Epithelial cell of prostate (primary cell): ENCODE measurements at regions not wholly inside any gene's neighbourhood (a gene's known extent, or its start where the extent isn't known, plus 50 kb on each side); places are given as distances from the start of the nearest gene placed in this dataset.

Source experiments
- DNase-seq: peaks from one replicate; pipeline ENCODE4 v3.0.0-alpha.2; 2011; ENCODE audit warnings: low read depth, low spot score
- H3K27ac ChIP-seq: fragments of 450-650 bp; 2 replicates; pipeline ENCODE4 v1.5.1; 2017; ENCODE audit warnings: mild to moderate bottlenecking

- no peak overlapping the region for H3K27ac ChIP-seq
- no peak for DNase-seq
Measured at GRCh38 chr14:99347561-99347960, 75.6 kb upstream of the BCL11B start.

DNA sequence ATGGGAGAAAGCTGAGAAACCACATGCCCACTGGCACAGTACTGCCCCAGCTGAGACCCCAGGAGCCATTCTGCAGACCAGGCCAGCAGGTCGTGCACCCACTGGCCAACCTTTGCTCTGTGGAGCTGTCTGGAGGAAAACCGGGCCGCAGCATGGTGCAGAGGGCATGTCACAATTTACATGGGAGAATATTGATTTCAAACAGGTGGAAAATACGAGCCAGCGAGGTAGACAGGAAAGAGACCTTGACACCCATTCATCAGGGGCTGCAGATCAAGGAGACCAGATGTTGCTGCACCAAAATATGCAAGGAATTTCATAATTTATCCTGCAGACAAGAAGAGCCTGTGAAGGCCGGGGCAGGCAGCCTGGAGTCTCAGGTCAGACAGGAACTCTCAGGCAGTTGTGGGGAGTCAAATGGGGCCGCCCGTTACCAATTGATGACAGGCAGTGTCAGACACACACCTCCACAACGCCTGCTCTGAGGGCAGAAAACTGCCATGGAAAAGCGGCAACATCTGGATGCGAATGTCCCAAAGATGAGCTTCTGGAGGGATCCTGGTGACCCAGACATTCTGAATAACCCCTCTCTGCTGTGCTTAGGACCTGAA lies 74.6 kb upstream of the BCL11B start:
- H3K27ac ChIP-seq, result no peak overlapping the region
- no peak for DNase-seq

GRCh38 chr14:99345472-99345871 lies 73.5 kb upstream of the BCL11B start:
- H3K27ac ChIP-seq, result no peak overlapping the region
- DNase-seq, result no peak

- DNase-seq, result no peak
- no peak overlapping the region for H3K27ac ChIP-seq
Measured at GRCh38 chr14:99344051-99344758, 72.2 kb upstream of the BCL11B start.

- no peak overlapping the region for H3K27ac ChIP-seq
- DNase-seq, result no peak
Measured at GRCh38 chr14:99342906-99343305, 70.9 kb upstream of the BCL11B start.

- DNase-seq, result no peak
- H3K27ac ChIP-seq, result no peak overlapping the region
Measured at GRCh38 chr14:99342204-99342603, 70.2 kb upstream of the BCL11B start.

- H3K27ac ChIP-seq, result no peak overlapping the region
- DNase-seq, result no peak
Measured at GRCh38 chr14:99339551-99339950, 67.6 kb upstream of the BCL11B start.

DNA sequence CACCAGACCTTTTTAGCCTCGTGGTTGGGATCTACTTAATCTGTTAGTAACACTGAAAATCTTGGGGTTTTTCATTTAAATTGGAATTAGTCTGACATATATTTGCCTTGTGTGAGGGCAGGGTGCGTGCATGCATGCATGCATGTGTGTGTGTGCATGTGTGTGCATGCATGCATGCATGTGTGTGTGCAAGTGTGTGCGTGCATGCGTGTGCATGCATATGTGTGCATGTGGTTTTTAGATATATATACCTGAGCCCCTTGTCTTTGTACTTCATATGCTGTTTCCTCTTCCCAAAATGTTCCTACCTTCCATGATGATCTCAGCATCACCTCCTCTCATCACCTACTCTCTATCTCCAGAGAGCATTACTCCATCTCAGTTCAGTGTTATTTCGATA lies 66.3 kb upstream of the BCL11B start:
- H3K27ac ChIP-seq, result no peak overlapping the region
- DNase-seq, result no peak

DNA sequence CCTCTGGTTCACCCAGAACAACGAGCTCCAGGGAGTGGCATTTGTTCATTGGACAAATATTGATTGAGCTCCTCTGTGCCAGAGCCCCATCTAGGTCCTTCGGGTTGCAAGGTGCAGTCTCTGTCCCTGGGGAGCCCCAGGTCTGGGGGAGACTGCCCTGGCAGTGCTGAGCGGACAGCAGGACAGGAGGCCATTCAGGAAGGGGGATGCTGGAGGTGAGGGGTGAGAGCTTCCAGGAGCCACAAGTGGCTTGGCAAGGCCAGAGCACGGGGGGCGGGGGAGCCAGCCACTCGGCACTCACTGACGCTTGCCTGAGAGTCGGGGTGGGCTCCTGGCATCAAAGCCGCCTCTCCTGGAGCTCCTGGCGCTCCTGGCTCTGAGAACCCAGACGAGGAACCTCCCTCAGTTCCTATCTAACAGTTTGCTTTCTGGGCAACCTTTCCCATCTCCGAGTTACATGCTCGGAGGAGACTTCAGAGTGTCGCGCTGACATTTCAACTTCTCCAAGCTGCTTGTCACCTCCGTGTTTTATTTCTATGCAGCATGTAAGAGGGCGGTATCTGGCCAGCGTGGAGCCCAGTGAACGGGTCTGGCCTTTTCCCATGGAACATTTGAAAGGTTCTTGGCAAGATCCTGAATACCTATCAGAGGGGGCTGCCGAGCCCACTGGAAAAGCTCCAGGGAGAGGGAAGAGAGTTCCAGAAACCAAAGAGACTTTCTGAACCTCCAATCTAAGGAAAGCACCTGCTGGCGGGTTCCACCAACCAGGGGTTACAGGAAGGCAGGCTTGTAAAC lies 62.0 kb upstream of the BCL11B start:
- no peak overlapping the region for H3K27ac ChIP-seq
- no peak for DNase-seq

DNA sequence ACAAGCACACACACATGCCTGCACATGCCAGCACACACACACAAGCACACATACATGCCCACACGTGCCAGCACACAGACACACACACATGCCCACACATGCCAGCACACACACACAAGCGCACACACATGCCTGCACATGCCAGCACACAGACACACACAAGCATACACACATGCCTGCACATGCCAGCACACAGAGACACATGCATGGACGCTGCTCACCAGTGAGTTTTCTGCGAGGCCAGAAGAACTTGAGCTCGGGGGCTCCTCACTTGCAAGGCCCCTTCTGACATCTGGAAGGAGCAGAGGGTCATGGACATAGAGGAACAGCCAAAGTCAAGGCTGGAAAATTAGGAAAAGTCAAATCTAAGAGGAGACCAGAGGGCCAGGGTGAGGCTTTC lies 61.2 kb upstream of the BCL11B start:
- DNase-seq, result no peak
- no peak overlapping the region for H3K27ac ChIP-seq

DNA sequence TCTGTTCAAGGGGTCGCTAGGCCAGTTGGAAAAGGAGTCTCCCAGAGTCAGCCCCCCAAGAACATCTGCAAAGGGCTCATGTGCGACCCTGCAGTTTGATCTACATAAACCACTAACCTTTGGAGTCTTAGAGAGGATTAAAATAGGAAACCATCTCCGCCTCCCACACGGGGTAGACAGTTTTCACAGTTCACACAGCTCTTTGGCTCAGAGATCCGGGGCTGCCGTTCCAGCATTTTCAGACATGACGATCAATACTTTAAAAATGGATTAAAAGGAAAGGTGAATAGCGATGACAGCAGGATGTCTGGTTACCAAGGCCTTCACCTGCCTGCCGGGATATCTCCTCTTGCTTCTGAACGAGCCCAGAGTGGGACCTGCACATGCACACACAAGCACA lies 59.8 kb upstream of the BCL11B start:
- no peak overlapping the region for H3K27ac ChIP-seq
- no peak for DNase-seq

GRCh38 chr14:99330316-99331240 lies 58.6 kb upstream of the BCL11B start:
- no peak for DNase-seq
- H3K27ac ChIP-seq, result no peak overlapping the region

DNA sequence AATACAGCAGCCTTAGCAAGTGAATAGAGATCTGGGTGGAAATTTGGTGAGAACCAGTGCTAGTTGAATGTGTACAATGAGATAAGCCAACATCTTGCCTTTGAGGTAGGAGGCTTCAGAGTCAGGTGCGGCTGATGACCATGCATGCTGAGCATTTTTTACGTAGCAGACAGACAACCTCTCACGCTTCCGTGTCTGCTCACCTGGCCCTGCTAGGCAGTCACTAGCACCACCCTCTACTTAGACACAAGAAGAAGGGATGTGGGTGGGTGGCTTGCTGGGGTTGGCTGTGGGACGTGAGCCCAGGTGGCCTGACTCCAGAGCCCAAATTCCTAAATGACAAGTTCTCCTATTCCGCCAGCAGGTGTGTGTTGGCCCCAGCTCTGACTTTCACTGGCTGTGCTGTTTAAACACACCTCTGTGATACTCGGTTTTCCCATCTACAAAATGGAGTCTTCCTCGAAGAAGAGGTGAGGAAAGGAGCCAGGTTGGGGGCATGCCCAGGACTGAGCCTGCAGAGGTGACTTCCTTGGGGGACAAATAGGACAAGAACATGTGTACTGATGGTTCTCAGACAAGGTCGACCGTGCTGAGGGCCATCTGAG lies 57.8 kb upstream of the BCL11B start:
- no peak overlapping the region for H3K27ac ChIP-seq
- peak; percentile 31 for DNase-seq

- peak; percentile 31 for DNase-seq
- H3K27ac ChIP-seq, result no peak overlapping the region
Measured at GRCh38 chr14:99327458-99328250, 55.7 kb upstream of the BCL11B start.

GRCh38 chr14:99327050-99327449 lies 55.1 kb upstream of the BCL11B start:
- DNase-seq, result no peak
- no peak overlapping the region for H3K27ac ChIP-seq

DNA sequence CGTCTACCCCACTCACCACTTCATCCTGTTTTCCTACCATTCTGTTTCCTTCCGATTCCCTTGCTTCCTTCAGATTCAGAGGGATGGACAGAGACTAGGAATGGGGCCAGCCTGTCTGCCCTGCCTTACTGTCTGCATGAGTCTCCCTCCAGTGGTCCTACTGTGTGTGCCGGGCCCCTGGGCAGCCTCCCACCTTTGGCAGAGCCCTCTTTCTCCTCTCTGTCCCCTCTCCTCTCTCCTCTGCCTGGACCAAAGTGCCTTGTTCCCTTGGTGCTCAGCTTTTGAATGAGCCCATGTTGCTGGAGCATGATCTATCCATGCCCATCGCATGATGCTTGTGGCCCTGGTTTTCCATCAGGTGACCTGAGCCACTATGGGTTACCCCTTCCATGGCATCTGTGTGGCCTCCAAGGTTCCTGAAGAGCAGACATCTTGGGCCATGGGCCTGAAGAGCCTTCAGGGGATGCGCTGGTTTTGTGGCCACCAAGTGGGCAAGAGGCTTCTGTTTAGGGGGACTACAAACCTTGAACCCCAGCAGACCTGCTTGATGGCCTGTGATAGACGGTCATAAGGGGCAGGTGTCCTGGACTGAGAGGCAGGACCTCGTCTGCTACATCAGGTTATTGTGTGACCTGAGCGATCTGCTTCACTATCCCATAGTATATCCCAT lies 54.2 kb upstream of the BCL11B start:
- no peak overlapping the region for H3K27ac ChIP-seq
- no peak for DNase-seq

DNA sequence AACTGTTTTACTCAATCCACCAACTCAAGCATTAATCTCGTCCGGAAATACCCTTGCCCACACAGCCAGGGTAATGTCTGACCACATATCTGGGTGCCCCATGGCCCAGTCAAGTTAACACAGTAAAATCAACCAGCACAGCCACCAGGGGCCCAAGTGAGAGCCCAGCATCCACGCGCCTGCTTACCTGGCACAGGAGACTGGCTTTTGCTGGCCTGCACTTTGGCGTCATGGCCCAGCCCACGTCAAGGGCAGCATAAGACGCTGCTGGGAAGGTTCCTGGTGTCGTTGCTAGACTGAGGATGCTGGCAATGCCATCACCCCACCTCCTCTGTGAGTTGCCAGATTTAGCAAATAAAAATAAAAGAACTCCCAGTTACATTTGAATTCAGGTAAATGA lies 53.6 kb upstream of the BCL11B start:
- H3K27ac ChIP-seq, result no peak overlapping the region
- DNase-seq, result no peak

GRCh38 chr14:99325016-99325415 lies 53.0 kb upstream of the BCL11B start:
- DNase-seq, result no peak
- no peak overlapping the region for H3K27ac ChIP-seq

- no peak for DNase-seq
- H3K27ac ChIP-seq, result no peak overlapping the region
Measured at GRCh38 chr14:99324291-99324690, 52.3 kb upstream of the BCL11B start.
